Breast epithelium (tissue), 4 donors: ENCODE measurements at regions not wholly inside any gene's neighbourhood (a gene's known extent, or its start where the extent isn't known, plus 50 kb on each side); places are given as distances from the start of the nearest gene placed in this dataset.

ENCODE experiments used
- DNase-seq, 2 donors: peaks; one replicate each; pipeline ENCODE4 v3.0.0-alpha.2; 2019; ENCODE audit warnings: low spot score in 2 of 2
- H3K27ac ChIP-seq, 2 donors: fragments of 200-600 bp; sonication (generic) in 1 of 2; one replicate each; pipeline ENCODE4 v1.5.1; 2016 to 2019; ENCODE audit warnings: mild to moderate bottlenecking in 1 of 2
- H3K27me3 ChIP-seq, 2 donors: fragments of 200-600 bp; sonication (generic) in 1 of 2; one replicate each; pipeline versions ENCODE4 v1.5.1 to v1.6.0; 2017 to 2019; ENCODE audit warnings: control low read depth in 1 of 2, mild to moderate bottlenecking in 1 of 2
- H3K36me3 ChIP-seq: fragments of 200-600 bp; one replicate; pipeline ENCODE4 v1.5.1; 2019
- H3K4me1 ChIP-seq, 2 donors: fragments of 200-600 bp; sonication (generic); one replicate each; pipeline ENCODE4 v1.5.1; 2016 to 2019; ENCODE audit warnings: control low read depth in 1 of 2
- H3K4me3 ChIP-seq, 3 donors: fragments of 200-600 bp; sonication (generic); 1 replicate in 2 of 3; 2 replicates in 1 of 3; pipeline ENCODE4 v1.5.1; 2016 to 2019; ENCODE audit warnings: mild to moderate bottlenecking in 3 of 3, moderate library complexity in 2 of 3
- H3K9me3 ChIP-seq, 2 donors: fragments of 200-600 bp; sonication (generic) in 1 of 2; one replicate each; pipeline ENCODE4 v1.5.1; 2016 to 2019; ENCODE audit warnings: control low read depth in 1 of 2
- CTCF ChIP-seq, 3 donors: fragments of 450-650 bp; IDR thresholded peaks; one replicate each; pipeline ENCODE4 v1.5.1; 2016 to 2017; ENCODE audit warnings: antibody characterized with exemption in 3 of 3, mild to moderate bottlenecking in 3 of 3, moderate library complexity in 3 of 3
- POLR2A ChIP-seq: fragments of 450-650 bp; IDR thresholded peaks from one replicate; pipeline ENCODE4 v1.6.1; 2016; ENCODE audit warnings: antibody characterized with exemption, mild to moderate bottlenecking, moderate library complexity
- POLR2AphosphoS5 ChIP-seq, 3 donors: sonication (generic); formaldehyde crosslinking; IDR thresholded peaks; one replicate each; pipeline ENCODE4 v1.6.1; 2017; ENCODE audit warnings: antibody characterized with exemption in 3 of 3
- intact Hi-C: fragments of 100-400 bp; cut with DNase I; formaldehyde crosslinking; loops from one replicate; pipeline ENCODE4 v1.15.1; 2023; ENCODE audit warnings: low total_unique reads

GRCh38 chr11:45538363-45538762, 127.1 kb downstream of the CHST1 start:
- H3K4me3 ChIP-seq = no peak overlapping the region
- no peaks in the 10 kb centered on the region for H3K36me3 ChIP-seq
- H3K27me3 ChIP-seq = peaks cover 0 to 8% of the 10 kb centered on the region in 2 donors
- no peaks in the 10 kb centered on the region for H3K4me1 ChIP-seq
- intact Hi-C loops = no loop called here
- TF ChIP-seq POLR2AphosphoS5 (IDR thresholded peaks at IDR 0.05) (no peak), CTCF (IDR thresholded peaks at IDR 0.05) (no peak), POLR2A (no peak)
- no peak overlapping the region for H3K27ac ChIP-seq
- DNase-seq = no peak
- H3K9me3 ChIP-seq = no peaks in the 10 kb centered on the region

- intact Hi-C loops = no loop called here
- Histone ChIP-seq H3K4me3 (no peak overlapping the region), H3K27ac (no peak overlapping the region), H3K9me3 (no peaks in the 10 kb centered on the region), H3K36me3 (no peaks in the 10 kb centered on the region), H3K4me1 (no peaks in the 10 kb centered on the region), H3K27me3 (peaks cover 0 to 4% of the 10 kb centered on the region in 2 donors)
- no peak for TF ChIP-seq POLR2AphosphoS5 (IDR thresholded peaks at IDR 0.05)
- no peak for DNase-seq
These were observed 127.8 kb downstream of the CHST1 start for GRCh38 chr11:45537614-45538013.

- Histone ChIP-seq H3K9me3 (no peaks in the 10 kb centered on the region), H3K36me3 (no peaks in the 10 kb centered on the region), H3K4me3 (no peak overlapping the region), H3K27me3 (peaks cover 0 to 4% of the 10 kb centered on the region in 2 donors), H3K4me1 (no peaks in the 10 kb centered on the region), H3K27ac (no peak overlapping the region)
- TF ChIP-seq POLR2AphosphoS5 (IDR thresholded peaks at IDR 0.05) = no peak
- no peak for TF ChIP-seq CTCF (IDR thresholded peaks at IDR 0.05)
- TF ChIP-seq POLR2A = no peak
- DNase-seq = no peak
- intact Hi-C loops = no loop called here
These were observed 130.4 kb downstream of the CHST1 start for GRCh38 chr11:45535033-45535432.

GRCh38 chr11:45534132-45534531, 131.3 kb downstream of the CHST1 start:
- H3K27me3 ChIP-seq = no peaks in the 10 kb centered on the region
- no peak for DNase-seq
- no peak for TF ChIP-seq CTCF (IDR thresholded peaks at IDR 0.05)
- no peak overlapping the region for H3K27ac ChIP-seq
- H3K36me3 ChIP-seq = no peaks in the 10 kb centered on the region
- H3K4me1 ChIP-seq = no peaks in the 10 kb centered on the region
- intact Hi-C loops = no loop called here
- H3K9me3 ChIP-seq = no peaks in the 10 kb centered on the region
- no peak overlapping the region for H3K4me3 ChIP-seq

- H3K9me3 ChIP-seq = no peaks in the 10 kb centered on the region
- H3K4me1 ChIP-seq = no peaks in the 10 kb centered on the region
- no peaks in the 10 kb centered on the region for H3K36me3 ChIP-seq
- H3K27me3 ChIP-seq = no peaks in the 10 kb centered on the region
- no peak overlapping the region for H3K4me3 ChIP-seq
- intact Hi-C loops = no loop called here
- TF ChIP-seq POLR2A (no peak), CTCF (IDR thresholded peaks at IDR 0.05) (no peak), POLR2AphosphoS5 (IDR thresholded peaks at IDR 0.05) (no peak)
- no peak for DNase-seq
- H3K27ac ChIP-seq = no peak overlapping the region
These were observed 132.9 kb downstream of the CHST1 start for GRCh38 chr11:45532546-45532945.

- no peaks in the 10 kb centered on the region for H3K4me1 ChIP-seq
- H3K27me3 ChIP-seq = no peaks in the 10 kb centered on the region
- no peak for DNase-seq
- no peak overlapping the region for H3K27ac ChIP-seq
- TF ChIP-seq POLR2A (no peak), POLR2AphosphoS5 (IDR thresholded peaks at IDR 0.05) (no peak), CTCF (IDR thresholded peaks at IDR 0.05) (no peak)
- intact Hi-C loops = no loop called here
- no peak overlapping the region for H3K4me3 ChIP-seq
- no peaks in the 10 kb centered on the region for H3K36me3 ChIP-seq
- H3K9me3 ChIP-seq = no peaks in the 10 kb centered on the region
These were observed 134.6 kb downstream of the CHST1 start for GRCh38 chr11:45530776-45531175.
